Activated CD4-positive, alpha-beta memory T cell treated with anti-CD3 and anti-CD28 coated beads, Interleukin-2, amount 10 ng/mL, durations not matched to agents 7 days and 5 days (primary cell): ENCODE measurements at regions not wholly inside any gene's neighbourhood (a gene's known extent, or its start where the extent isn't known, plus 50 kb on each side); places are given as distances from the start of the nearest gene placed in this dataset.

Experiments used
- CTCF ChIA-PET: fragments of 350-600 bp; sonication (Branson Sonifier 250); formaldehyde crosslinking; loops from one replicate; lab custom pipeline; 2021; ENCODE audit warnings: antibody characterized with exemption, inconsistent platforms; lab: Charles Lee
- POLR2A ChIA-PET: fragments of 350-600 bp; sonication (Branson Sonifier 250); formaldehyde crosslinking; loops from one replicate; lab custom pipeline; 2021; ENCODE audit warnings: antibody characterized with exemption; lab: Charles Lee
- DNase-seq: peaks from one replicate; pipeline ENCODE4 v3.0.0-alpha.2; 2020
- H3K27ac Mint-ChIP-seq: one replicate; pipeline ENCODE4 v1.8.0; 2021; ENCODE audit warnings: mild to moderate bottlenecking, mixed read lengths
- H3K27me3 Mint-ChIP-seq: one replicate; pipeline ENCODE4 v1.8.0; 2021; ENCODE audit warnings: mixed read lengths
- H3K36me3 Mint-ChIP-seq: one replicate; pipeline ENCODE4 v1.8.0; 2021; ENCODE audit warnings: low read depth, mixed read lengths
- H3K4me1 Mint-ChIP-seq: one replicate; pipeline ENCODE4 v1.8.0; 2021; ENCODE audit warnings: mixed read lengths
- H3K4me3 Mint-ChIP-seq: one replicate; pipeline ENCODE4 v1.8.0; 2021; ENCODE audit warnings: mild to moderate bottlenecking, mixed read lengths
- H3K9me3 Mint-ChIP-seq: one replicate; pipeline ENCODE4 v1.8.0; 2021; ENCODE audit warnings: mixed read lengths

- DNase-seq = no peak
- POLR2A ChIA-PET = no interaction called here
- no peak overlapping the region for H3K27ac Mint-ChIP-seq
- no peaks in the 10 kb centered on the region for H3K4me1 Mint-ChIP-seq
- CTCF ChIA-PET = no interaction called here
- H3K36me3 Mint-ChIP-seq = no peaks in the 10 kb centered on the region
- H3K9me3 Mint-ChIP-seq = peaks cover 10% of the 10 kb centered on the region
- H3K27me3 Mint-ChIP-seq = no peaks in the 10 kb centered on the region
- H3K4me3 Mint-ChIP-seq = no peak overlapping the region
Measured at GRCh38 chr7:80370587-80370986, 141.3 kb downstream of the GNAT3 start.

- no peak overlapping the region for H3K27ac Mint-ChIP-seq
- no peaks in the 10 kb centered on the region for H3K4me1 Mint-ChIP-seq
- ChIA-PET CTCF (no interaction called here), POLR2A (no interaction called here)
- DNase-seq = no peak
- H3K9me3 Mint-ChIP-seq = peaks cover 10% of the 10 kb centered on the region
- no peaks in the 10 kb centered on the region for H3K27me3 Mint-ChIP-seq
- H3K36me3 Mint-ChIP-seq = no peaks in the 10 kb centered on the region
- H3K4me3 Mint-ChIP-seq = no peak overlapping the region
Measured at GRCh38 chr7:80369321-80369720, 142.5 kb downstream of the GNAT3 start.

- Mint-ChIP-seq H3K4me3 (no peak overlapping the region), H3K4me1 (no peaks in the 10 kb centered on the region), H3K27ac (no peak overlapping the region), H3K9me3 (peaks cover 5% of the 10 kb centered on the region), H3K36me3 (no peaks in the 10 kb centered on the region), H3K27me3 (no peaks in the 10 kb centered on the region)
- ChIA-PET POLR2A (no interaction called here), CTCF (no interaction called here)
- no peak for DNase-seq
Measured at GRCh38 chr7:80362677-80363076, 149.2 kb downstream of the GNAT3 start.

- POLR2A ChIA-PET = no interaction called here
- no peak overlapping the region for H3K27ac Mint-ChIP-seq
- no peaks in the 10 kb centered on the region for H3K36me3 Mint-ChIP-seq
- CTCF ChIA-PET = no interaction called here
- H3K9me3 Mint-ChIP-seq = peaks cover 7% of the 10 kb centered on the region
- no peak for DNase-seq
- H3K27me3 Mint-ChIP-seq = no peaks in the 10 kb centered on the region
- no peaks in the 10 kb centered on the region for H3K4me1 Mint-ChIP-seq
- no peak overlapping the region for H3K4me3 Mint-ChIP-seq
Measured at GRCh38 chr7:80362010-80362618, 149.8 kb downstream of the GNAT3 start.

- DNase-seq = no peak
- no peak overlapping the region for H3K4me3 Mint-ChIP-seq
- no peak overlapping the region for H3K27ac Mint-ChIP-seq
- no peaks in the 10 kb centered on the region for H3K27me3 Mint-ChIP-seq
- ChIA-PET CTCF (interaction anchor here (0.8 kb wide), 1 partner anchor 13 kb away, joined by 3 read pairs; no protein-coding TSS in a partner anchor), POLR2A (no interaction called here)
- H3K36me3 Mint-ChIP-seq = no peaks in the 10 kb centered on the region
- H3K4me1 Mint-ChIP-seq = no peaks in the 10 kb centered on the region
- peaks cover 6% of the 10 kb centered on the region for H3K9me3 Mint-ChIP-seq
Measured at GRCh38 chr7:80359476-80359875, 152.4 kb downstream of the GNAT3 start.

GRCh38 chr7:80359029-80359428 is 152.8 kb downstream of the GNAT3 start:
- Mint-ChIP-seq H3K4me3 (no peak overlapping the region), H3K36me3 (no peaks in the 10 kb centered on the region), H3K27me3 (no peaks in the 10 kb centered on the region), H3K4me1 (no peaks in the 10 kb centered on the region), H3K27ac (no peak overlapping the region), H3K9me3 (peaks cover 6% of the 10 kb centered on the region)
- ChIA-PET CTCF (interaction anchor here (0.8 kb wide), 1 partner anchor 12 kb away, joined by 3 read pairs; no protein-coding TSS in a partner anchor), POLR2A (no interaction called here)
- no peak for DNase-seq

GRCh38 chr7:80357530-80357929 is 154.3 kb downstream of the GNAT3 start:
- Mint-ChIP-seq H3K4me3 (no peak overlapping the region), H3K27me3 (no peaks in the 10 kb centered on the region), H3K9me3 (peaks cover 6% of the 10 kb centered on the region), H3K4me1 (no peaks in the 10 kb centered on the region), H3K27ac (no peak overlapping the region), H3K36me3 (no peaks in the 10 kb centered on the region)
- POLR2A ChIA-PET = no interaction called here
- CTCF ChIA-PET = no interaction called here
- DNase-seq = no peak

- Mint-ChIP-seq H3K27ac (no peak overlapping the region), H3K4me3 (no peak overlapping the region), H3K27me3 (no peaks in the 10 kb centered on the region), H3K36me3 (no peaks in the 10 kb centered on the region), H3K4me1 (no peaks in the 10 kb centered on the region), H3K9me3 (peaks cover 8% of the 10 kb centered on the region)
- CTCF ChIA-PET = no interaction called here
- no peak for DNase-seq
- POLR2A ChIA-PET = no interaction called here
Measured at GRCh38 chr7:80350430-80350829, 161.4 kb downstream of the GNAT3 start.

GRCh38 chr7:80348223-80348622 is 163.6 kb downstream of the GNAT3 start:
- no peak for DNase-seq
- Mint-ChIP-seq H3K27ac (no peak overlapping the region), H3K9me3 (peaks cover 4% of the 10 kb centered on the region), H3K36me3 (no peaks in the 10 kb centered on the region), H3K4me1 (no peaks in the 10 kb centered on the region), H3K4me3 (no peak overlapping the region), H3K27me3 (no peaks in the 10 kb centered on the region)
- CTCF ChIA-PET = no interaction called here
- POLR2A ChIA-PET = no interaction called here

GRCh38 chr7:80347173-80347572 is 164.7 kb downstream of the GNAT3 start:
- POLR2A ChIA-PET = no interaction called here
- CTCF ChIA-PET = interaction anchor here (0.8 kb wide), 1 partner anchor 12 kb away, joined by 3 read pairs; no protein-coding TSS in a partner anchor
- Mint-ChIP-seq H3K27ac (no peak overlapping the region), H3K9me3 (peaks cover 7% of the 10 kb centered on the region), H3K4me1 (no peaks in the 10 kb centered on the region), H3K27me3 (no peaks in the 10 kb centered on the region), H3K36me3 (no peaks in the 10 kb centered on the region), H3K4me3 (no peak overlapping the region)
- no peak for DNase-seq

- no peak for DNase-seq
- ChIA-PET POLR2A (no interaction called here), CTCF (interaction anchor here (0.8 kb wide), 1 partner anchor 13 kb away, joined by 3 read pairs; no protein-coding TSS in a partner anchor)
- no peaks in the 10 kb centered on the region for H3K4me1 Mint-ChIP-seq
- H3K36me3 Mint-ChIP-seq = no peaks in the 10 kb centered on the region
- peaks cover 7% of the 10 kb centered on the region for H3K9me3 Mint-ChIP-seq
- no peaks in the 10 kb centered on the region for H3K27me3 Mint-ChIP-seq
- H3K27ac Mint-ChIP-seq = no peak overlapping the region
- no peak overlapping the region for H3K4me3 Mint-ChIP-seq
Measured at GRCh38 chr7:80346704-80347103, 165.2 kb downstream of the GNAT3 start.

- Mint-ChIP-seq H3K4me1 (no peaks in the 10 kb centered on the region), H3K4me3 (no peak overlapping the region)
Measured at GRCh38 chr7:80335511-80336231, 176.2 kb downstream of the GNAT3 start.

GRCh38 chr7:80334908-80335307 is 177.0 kb downstream of the GNAT3 start:
- H3K27me3 Mint-ChIP-seq = no peaks in the 10 kb centered on the region
- H3K36me3 Mint-ChIP-seq = no peaks in the 10 kb centered on the region
- H3K4me1 Mint-ChIP-seq = no peaks in the 10 kb centered on the region
- CTCF ChIA-PET = no interaction called here
- POLR2A ChIA-PET = no interaction called here
- DNase-seq = no peak
- H3K9me3 Mint-ChIP-seq = no peaks in the 10 kb centered on the region
- H3K4me3 Mint-ChIP-seq = no peak overlapping the region
- no peak overlapping the region for H3K27ac Mint-ChIP-seq

More at GRCh38 chr7:80335511-80336231, 176.2 kb downstream of the GNAT3 start:
- Mint-ChIP-seq H3K27me3 (no peaks in the 10 kb centered on the region), H3K36me3 (no peaks in the 10 kb centered on the region), H3K9me3 (no peaks in the 10 kb centered on the region), H3K27ac (no peak overlapping the region)
- CTCF ChIA-PET = no interaction called here
- no peak for DNase-seq
- POLR2A ChIA-PET = no interaction called here

- DNase-seq = no peak
- H3K27me3 Mint-ChIP-seq = no peaks in the 10 kb centered on the region
- no peaks in the 10 kb centered on the region for H3K36me3 Mint-ChIP-seq
- ChIA-PET POLR2A (no interaction called here), CTCF (no interaction called here)
- no peak overlapping the region for H3K4me3 Mint-ChIP-seq
- H3K27ac Mint-ChIP-seq = no peak overlapping the region
- no peaks in the 10 kb centered on the region for H3K9me3 Mint-ChIP-seq
- no peaks in the 10 kb centered on the region for H3K4me1 Mint-ChIP-seq
Measured at GRCh38 chr7:80334196-80334595, 177.7 kb downstream of the GNAT3 start.
